WTC11 (cell line): ENCODE measurements at regions not wholly inside any gene's neighbourhood (a gene's known extent, or its start where the extent isn't known, plus 50 kb on each side); places are given as distances from the start of the nearest gene placed in this dataset.

Experiments
- ATAC-seq: fragments of 200-7000 bp; cut with Tn5 transposase; 2 replicates; pipeline ENCODE4 v1.10.0; 2021; ENCODE audit warnings: mild to moderate bottlenecking, moderate library complexity
- CTCF ChIA-PET: fragments of 300-600 bp; sonication (Branson Sonifier 250); formaldehyde crosslinking; loops from one replicate; lab custom pipeline; 2021; ENCODE audit warnings: antibody characterized with exemption; lab: Charles Lee
- POLR2A ChIA-PET: fragments of 350-600 bp; sonication (Branson Sonifier 250); formaldehyde crosslinking; loops from one replicate; lab custom pipeline; 2021; ENCODE audit warnings: antibody characterized with exemption; lab: Charles Lee
- DNase-seq: peaks from one replicate; pipeline ENCODE4 v3.0.0; 2021; ENCODE audit warnings: low spot score
- H3K27ac Mint-ChIP-seq: 2 replicates; pipeline ENCODE4 v1.8.0; 2021; ENCODE audit warnings: mixed read lengths
- H3K27me3 Mint-ChIP-seq: 2 replicates; pipeline ENCODE4 v1.8.0; 2021; ENCODE audit warnings: low read depth, mild to moderate bottlenecking, moderate library complexity, mixed read lengths
- H3K36me3 Mint-ChIP-seq: 2 replicates; pipeline ENCODE4 v1.8.0; 2021; ENCODE audit warnings: mixed read lengths
- H3K4me1 Mint-ChIP-seq: 2 replicates; pipeline ENCODE4 v1.8.0; 2022; ENCODE audit warnings: mixed read lengths
- H3K4me3 Mint-ChIP-seq: 2 replicates; pipeline ENCODE4 v1.8.0; 2021; ENCODE audit warnings: mild to moderate bottlenecking, moderate library complexity, mixed read lengths
- H3K9me3 Mint-ChIP-seq: 2 replicates; pipeline ENCODE4 v1.8.0; 2021; ENCODE audit warnings: mixed read lengths
- ATF3 ChIP-seq: sonication (generic); formaldehyde crosslinking; conservative IDR thresholded peaks from 2 replicates; pipeline ENCODE4 v1.8.1; 2022; ENCODE audit warnings: mild to moderate bottlenecking, missing genetic modification reagents
- ATF6 ChIP-seq: sonication (generic); formaldehyde crosslinking; IDR thresholded peaks from 2 replicates; pipeline ENCODE4 v1.8.1; 2023; ENCODE audit warnings: mild to moderate bottlenecking, missing genetic modification reagents
- ESRRA ChIP-seq: sonication (generic); formaldehyde crosslinking; IDR thresholded peaks from 2 replicates; pipeline ENCODE4 v1.8.1; 2022; ENCODE audit warnings: mild to moderate bottlenecking, missing genetic modification reagents, borderline replicate concordance
- GRHL2 ChIP-seq: fragments of 250-450 bp; sonication (Bioruptor Pico); IDR thresholded peaks from 2 replicates; pipeline ENCODE4 v1.8.0; 2022; ENCODE audit warnings: mild to moderate bottlenecking, moderate library complexity; ENCODE audit not compliant: insufficient replicate concordance, severe bottlenecking
- GTF2I ChIP-seq: fragments of 250-450 bp; sonication (Bioruptor Pico); conservative IDR thresholded peaks from 2 replicates; pipeline ENCODE4 v1.4.0; 2021; ENCODE audit warnings: mild to moderate bottlenecking
- IRF2 ChIP-seq: sonication (generic); formaldehyde crosslinking; IDR thresholded peaks from 2 replicates; pipeline ENCODE4 v1.8.0; 2022; ENCODE audit warnings: low read depth, missing genetic modification reagents, borderline replicate concordance
- JAZF1 ChIP-seq: fragments of 250-450 bp; sonication (Bioruptor Pico); IDR thresholded peaks from 2 replicates; pipeline ENCODE4 v1.9.0; 2021; ENCODE audit warnings: moderate library complexity, mild to moderate bottlenecking, inconsistent platforms
- JUN ChIP-seq: sonication (generic); formaldehyde crosslinking; IDR thresholded peaks from 2 replicates; pipeline ENCODE4 v1.8.0; 2023; ENCODE audit warnings: mild to moderate bottlenecking, missing genetic modification reagents
- MXD4 ChIP-seq: fragments of 250-450 bp; sonication (Bioruptor Pico); IDR thresholded peaks from 2 replicates; pipeline ENCODE4 v1.8.0; 2021; ENCODE audit warnings: mild to moderate bottlenecking, moderate library complexity, borderline replicate concordance
- NFYB ChIP-seq: sonication (generic); formaldehyde crosslinking; conservative IDR thresholded peaks from 2 replicates; pipeline ENCODE4 v1.8.0; 2022; ENCODE audit warnings: low read depth, missing genetic modification reagents
- OVOL2 ChIP-seq: fragments of 250-450 bp; sonication (Bioruptor Pico); IDR thresholded peaks from 2 replicates; pipeline ENCODE4 v1.9.0; 2021; ENCODE audit warnings: mild to moderate bottlenecking, borderline replicate concordance
- SOX15 ChIP-seq: fragments of 250-450 bp; sonication (Bioruptor Pico); IDR thresholded peaks from 2 replicates; pipeline ENCODE4 v1.9.0; 2021; ENCODE audit warnings: mild to moderate bottlenecking
- TCF7 ChIP-seq: sonication (generic); formaldehyde crosslinking; IDR thresholded peaks from 2 replicates; pipeline ENCODE4 v1.8.0; 2022; ENCODE audit warnings: mild to moderate bottlenecking, low read depth, missing genetic modification reagents, moderate library complexity
- ZBTB21 ChIP-seq: sonication (generic); formaldehyde crosslinking; IDR thresholded peaks from 2 replicates; pipeline ENCODE4 v1.8.1; 2023; ENCODE audit warnings: mild to moderate bottlenecking, missing genetic modification reagents, borderline replicate concordance
- ZMAT4 ChIP-seq: fragments of 250-450 bp; sonication (Bioruptor Pico); IDR thresholded peaks from 2 replicates; pipeline ENCODE4 v1.9.0; 2021; ENCODE audit warnings: mild to moderate bottlenecking
- ZNF121 ChIP-seq: sonication (generic); formaldehyde crosslinking; IDR thresholded peaks from 2 replicates; pipeline ENCODE4 v1.8.0; 2023; ENCODE audit warnings: missing genetic modification reagents
- TF ChIP-seq, protein P1 (sequence below): sonication (generic); formaldehyde crosslinking; IDR thresholded peaks from 2 replicates; pipeline ENCODE4 v1.8.0; 2022; ENCODE audit warnings: missing genetic modification reagents
- TF ChIP-seq, protein P2 (sequence below): sonication (generic); formaldehyde crosslinking; IDR thresholded peaks from 2 replicates; pipeline ENCODE4 v1.8.1; 2023; ENCODE audit warnings: mild to moderate bottlenecking, missing genetic modification reagents, moderate library complexity
- TF ChIP-seq, protein P3 (sequence below): sonication (generic); formaldehyde crosslinking; IDR thresholded peaks from 2 replicates; pipeline ENCODE4 v1.8.1; 2023; ENCODE audit warnings: mild to moderate bottlenecking, missing genetic modification reagents
- TF ChIP-seq, protein P4 (sequence below): fragments of 250-450 bp; sonication (Bioruptor Pico); conservative IDR thresholded peaks from 2 replicates; pipeline ENCODE4 v1.9.0; 2021; ENCODE audit warnings: mild to moderate bottlenecking
- TF ChIP-seq, protein P5 (sequence below): fragments of 250-450 bp; sonication (Bioruptor Pico); IDR thresholded peaks from 2 replicates; pipeline ENCODE4 v2.1.2; 2022; ENCODE audit warnings: mild to moderate bottlenecking, moderate library complexity

DNA sequence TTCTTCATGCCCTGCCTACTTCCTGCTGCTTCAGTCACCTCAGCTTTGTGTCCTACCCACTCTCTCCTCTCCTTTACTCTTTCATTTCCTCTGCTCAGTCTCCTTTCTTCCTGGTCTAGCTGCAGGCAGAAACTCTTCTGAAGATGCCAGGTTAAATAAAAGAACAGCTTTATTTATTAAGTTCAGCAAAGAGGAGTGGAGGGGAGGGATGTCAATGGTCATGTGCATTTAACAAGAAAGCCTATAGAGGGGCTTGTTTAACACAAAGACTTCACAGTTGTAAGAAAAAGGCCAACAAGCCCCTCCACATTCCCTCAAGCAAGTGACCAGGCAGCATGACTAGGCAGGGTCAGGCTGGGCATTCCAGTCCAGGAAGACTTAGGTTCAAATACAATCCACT lies 609.2 kb downstream of the INSC start:
- CTCF ChIA-PET = no interaction called here

GRCh38 chr11:15724601-15725000 lies 609.9 kb downstream of the INSC start:
- peaks cover 1% of the 10 kb centered on the region; the same call in 1 of the 2 replicates for H3K4me1 Mint-ChIP-seq
- TF ChIP-seq JUN = no peak
- TF ChIP-seq, protein P1, sequence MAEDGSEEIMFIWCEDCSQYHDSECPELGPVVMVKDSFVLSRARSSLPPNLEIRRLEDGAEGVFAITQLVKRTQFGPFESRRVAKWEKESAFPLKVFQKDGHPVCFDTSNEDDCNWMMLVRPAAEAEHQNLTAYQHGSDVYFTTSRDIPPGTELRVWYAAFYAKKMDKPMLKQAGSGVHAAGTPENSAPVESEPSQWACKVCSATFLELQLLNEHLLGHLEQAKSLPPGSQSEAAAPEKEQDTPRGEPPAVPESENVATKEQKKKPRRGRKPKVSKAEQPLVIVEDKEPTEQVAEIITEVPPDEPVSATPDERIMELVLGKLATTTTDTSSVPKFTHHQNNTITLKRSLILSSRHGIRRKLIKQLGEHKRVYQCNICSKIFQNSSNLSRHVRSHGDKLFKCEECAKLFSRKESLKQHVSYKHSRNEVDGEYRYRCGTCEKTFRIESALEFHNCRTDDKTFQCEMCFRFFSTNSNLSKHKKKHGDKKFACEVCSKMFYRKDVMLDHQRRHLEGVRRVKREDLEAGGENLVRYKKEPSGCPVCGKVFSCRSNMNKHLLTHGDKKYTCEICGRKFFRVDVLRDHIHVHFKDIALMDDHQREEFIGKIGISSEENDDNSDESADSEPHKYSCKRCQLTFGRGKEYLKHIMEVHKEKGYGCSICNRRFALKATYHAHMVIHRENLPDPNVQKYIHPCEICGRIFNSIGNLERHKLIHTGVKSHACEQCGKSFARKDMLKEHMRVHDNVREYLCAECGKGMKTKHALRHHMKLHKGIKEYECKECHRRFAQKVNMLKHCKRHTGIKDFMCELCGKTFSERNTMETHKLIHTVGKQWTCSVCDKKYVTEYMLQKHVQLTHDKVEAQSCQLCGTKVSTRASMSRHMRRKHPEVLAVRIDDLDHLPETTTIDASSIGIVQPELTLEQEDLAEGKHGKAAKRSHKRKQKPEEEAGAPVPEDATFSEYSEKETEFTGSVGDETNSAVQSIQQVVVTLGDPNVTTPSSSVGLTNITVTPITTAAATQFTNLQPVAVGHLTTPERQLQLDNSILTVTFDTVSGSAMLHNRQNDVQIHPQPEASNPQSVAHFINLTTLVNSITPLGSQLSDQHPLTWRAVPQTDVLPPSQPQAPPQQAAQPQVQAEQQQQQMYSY (CRISPR knock-in tag) = no peak
- no peak for TF ChIP-seq SOX15
- no peak for TF ChIP-seq TCF7 (CRISPR knock-in tag)
- no peak for TF ChIP-seq ATF6 (CRISPR knock-in tag)
- no peak for DNase-seq
- H3K27ac Mint-ChIP-seq = no peak overlapping the region
- H3K27me3 Mint-ChIP-seq = peaks cover 4% of the 10 kb centered on the region
- H3K9me3 Mint-ChIP-seq = peaks cover 12% of the 10 kb centered on the region
- POLR2A ChIA-PET = no interaction called here
- CTCF ChIA-PET = no interaction called here
- no peaks in the 10 kb centered on the region for H3K36me3 Mint-ChIP-seq
- no peak for ATAC-seq
- no peak overlapping the region for H3K4me3 Mint-ChIP-seq

More for the DNA sequence above, 609.2 kb downstream of the INSC start:
- Mint-ChIP-seq H3K4me1 (no peaks in the 10 kb centered on the region), H3K27ac (no peak overlapping the region), H3K9me3 (peaks cover 12% of the 10 kb centered on the region), H3K4me3 (no peak overlapping the region), H3K27me3 (peaks cover 4% of the 10 kb centered on the region), H3K36me3 (no peaks in the 10 kb centered on the region)
- TF ChIP-seq GRHL2 (CRISPR knock-in tag) (no peak), ATF3 (no peak), NFYB (no peak), ESRRA (CRISPR knock-in tag) (no peak), GTF2I (no peak), JAZF1 (no peak), ZBTB21 (CRISPR knock-in tag) (no peak), ZMAT4 (CRISPR knock-in tag) (no peak), OVOL2 (CRISPR knock-in tag) (no peak), ZNF121 (no peak), MXD4 (CRISPR knock-in tag) (no peak), IRF2 (no peak)
- TF ChIP-seq, protein P2, sequence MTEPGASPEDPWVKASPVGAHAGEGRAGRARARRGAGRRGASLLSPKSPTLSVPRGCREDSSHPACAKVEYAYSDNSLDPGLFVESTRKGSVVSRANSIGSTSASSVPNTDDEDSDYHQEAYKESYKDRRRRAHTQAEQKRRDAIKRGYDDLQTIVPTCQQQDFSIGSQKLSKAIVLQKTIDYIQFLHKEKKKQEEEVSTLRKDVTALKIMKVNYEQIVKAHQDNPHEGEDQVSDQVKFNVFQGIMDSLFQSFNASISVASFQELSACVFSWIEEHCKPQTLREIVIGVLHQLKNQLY (CRISPR knock-in tag) = no peak
- TF ChIP-seq, protein P3, sequence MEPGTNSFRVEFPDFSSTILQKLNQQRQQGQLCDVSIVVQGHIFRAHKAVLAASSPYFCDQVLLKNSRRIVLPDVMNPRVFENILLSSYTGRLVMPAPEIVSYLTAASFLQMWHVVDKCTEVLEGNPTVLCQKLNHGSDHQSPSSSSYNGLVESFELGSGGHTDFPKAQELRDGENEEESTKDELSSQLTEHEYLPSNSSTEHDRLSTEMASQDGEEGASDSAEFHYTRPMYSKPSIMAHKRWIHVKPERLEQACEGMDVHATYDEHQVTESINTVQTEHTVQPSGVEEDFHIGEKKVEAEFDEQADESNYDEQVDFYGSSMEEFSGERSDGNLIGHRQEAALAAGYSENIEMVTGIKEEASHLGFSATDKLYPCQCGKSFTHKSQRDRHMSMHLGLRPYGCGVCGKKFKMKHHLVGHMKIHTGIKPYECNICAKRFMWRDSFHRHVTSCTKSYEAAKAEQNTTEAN (CRISPR knock-in tag) = no peak
- TF ChIP-seq, protein P4, sequence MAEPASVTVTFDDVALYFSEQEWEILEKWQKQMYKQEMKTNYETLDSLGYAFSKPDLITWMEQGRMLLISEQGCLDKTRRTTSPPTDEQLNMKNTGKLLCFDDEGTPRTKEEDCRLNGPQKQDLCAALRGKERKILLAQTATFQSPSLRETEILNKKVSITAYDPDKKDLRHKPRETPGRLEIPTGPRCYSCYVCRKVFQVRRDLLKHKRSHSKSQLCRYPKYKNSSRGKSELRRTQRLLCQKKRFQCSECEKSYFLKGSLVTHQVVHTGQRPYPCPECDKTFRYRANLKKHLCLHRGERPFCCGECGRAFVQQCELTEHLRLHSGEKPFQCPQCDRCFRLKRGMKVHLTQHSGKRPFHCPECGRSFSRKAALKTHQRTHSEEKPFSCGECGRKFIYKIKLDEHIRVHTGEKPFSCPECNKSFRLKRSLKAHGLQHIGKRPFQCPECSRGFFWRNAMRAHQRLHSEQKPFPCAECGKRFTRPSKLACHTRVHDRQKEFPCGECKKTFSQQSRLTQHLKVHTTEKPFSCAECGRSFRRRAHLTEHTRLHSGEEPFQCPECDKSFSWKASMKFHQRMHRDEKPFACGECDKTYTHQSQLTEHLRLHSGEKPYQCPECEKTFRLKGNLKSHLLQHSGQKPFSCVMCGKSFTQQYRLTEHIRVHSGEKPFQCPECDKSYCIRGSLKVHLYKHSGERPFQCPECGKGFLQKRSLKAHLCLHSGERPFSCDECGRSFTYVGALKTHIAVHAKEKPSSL (CRISPR knock-in tag) = no peak
- TF ChIP-seq, protein P5, sequence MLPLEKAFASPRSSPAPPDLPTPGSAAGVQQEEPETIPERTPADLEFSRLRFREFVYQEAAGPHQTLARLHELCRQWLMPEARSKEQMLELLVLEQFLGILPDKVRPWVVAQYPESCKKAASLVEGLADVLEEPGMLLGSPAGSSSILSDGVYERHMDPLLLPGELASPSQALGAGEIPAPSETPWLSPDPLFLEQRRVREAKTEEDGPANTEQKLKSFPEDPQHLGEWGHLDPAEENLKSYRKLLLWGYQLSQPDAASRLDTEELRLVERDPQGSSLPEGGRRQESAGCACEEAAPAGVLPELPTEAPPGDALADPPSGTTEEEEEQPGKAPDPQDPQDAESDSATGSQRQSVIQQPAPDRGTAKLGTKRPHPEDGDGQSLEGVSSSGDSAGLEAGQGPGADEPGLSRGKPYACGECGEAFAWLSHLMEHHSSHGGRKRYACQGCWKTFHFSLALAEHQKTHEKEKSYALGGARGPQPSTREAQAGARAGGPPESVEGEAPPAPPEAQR = no peak
- POLR2A ChIA-PET = no interaction called here
- DNase-seq = no peak
- no peak for ATAC-seq
